Endothelial cell of umbilical vein (primary cell): ENCODE measurements at regions not wholly inside any gene's neighbourhood (a gene's known extent, or its start where the extent isn't known, plus 50 kb on each side); places are given as distances from the start of the nearest gene placed in this dataset.

Experiments
- BruUV-seq: library from RNA; stranded (reverse); fragments of 400-500 nt; replicated peaks from 2 replicates; lab custom pipeline; 2021; lab: Mats Ljungman, UMichigan
- CTCF ChIA-PET: fragments of 300-600, 350-600 bp; sonication (Branson Sonifier 250); formaldehyde crosslinking; loops from one replicate; lab custom pipeline; 2021; ENCODE audit warnings: antibody characterized with exemption, inconsistent platforms; lab: Charles Lee
- POLR2A ChIA-PET: fragments of 300-600, 350-600 bp; sonication (Branson Sonifier 250); formaldehyde crosslinking; loops from one replicate; lab custom pipeline; 2021; ENCODE audit warnings: antibody characterized with exemption, inconsistent platforms; lab: Charles Lee
- DNase-seq: peaks from one replicate; pipeline ENCODE4 v3.0.0-alpha.2; 2011; ENCODE audit warnings: low read depth, low spot score
- FAIRE-seq: peaks from 2 replicates; lab custom pipeline; 2011; peaks lifted over from hg19 to GRCh38; lab: Jason Lieb, UNC
- H2AFZ ChIP-seq: 2 replicates; pipeline ENCODE4 v1.6.0; 2012; ENCODE audit warnings: low read depth, low read length, control low read depth, inconsistent platforms
- H3K27ac ChIP-seq: 2 replicates; pipeline ENCODE4 v1.5.1; 2011; ENCODE audit warnings: low read depth, mild to moderate bottlenecking, control low read depth, low read length, moderate library complexity; ENCODE audit not compliant: insufficient read depth
- H3K27me3 ChIP-seq, 2 experiments: 2 replicates each; pipeline versions ENCODE4 v1.6.0 to v1.6.1; 2011; ENCODE audit warnings: low read length in 2 of 2, mixed read lengths in 1 of 2; ENCODE audit not compliant: control insufficient read depth in 2 of 2, insufficient read depth in 2 of 2
- H3K36me3 ChIP-seq, 2 experiments: 2 replicates in 1 of 2; 3 replicates in 1 of 2; pipeline ENCODE4 v1.5.1; 2011; ENCODE audit warnings: low read length in 2 of 2, mild to moderate bottlenecking in 1 of 2, moderate library complexity in 1 of 2; ENCODE audit not compliant: control insufficient read depth in 2 of 2, insufficient read depth in 2 of 2; ENCODE audit errors: extremely low read depth in 1 of 2
- H3K4me1 ChIP-seq: 3 replicates; pipeline ENCODE4 v1.5.1; 2011; ENCODE audit warnings: mild to moderate bottlenecking, low read length; ENCODE audit not compliant: control insufficient read depth, insufficient read depth; ENCODE audit errors: extremely low read depth
- H3K4me2 ChIP-seq: 2 replicates; pipeline ENCODE4 v1.6.1; 2011; ENCODE audit warnings: low read length, control low read depth, mixed read lengths; ENCODE audit not compliant: insufficient read depth
- H3K4me3 ChIP-seq, 3 experiments: fragments of 200-600 bp in 1 of 3; sonication (generic), shearing (Covaris generic) in 1 of 3; replicated peaks in 1 of 3; 2 replicates each; pipeline ENCODE4 v1.5.1; 2011 to 2016; ENCODE audit warnings: control low read depth in 3 of 3, low read length in 3 of 3, mild to moderate bottlenecking in 2 of 3, inconsistent platforms in 1 of 3, low read depth in 1 of 3, moderate library complexity in 1 of 3; ENCODE audit not compliant: insufficient read depth in 1 of 3
- H3K79me2 ChIP-seq: 2 replicates; pipeline ENCODE4 v1.6.0; 2012; ENCODE audit warnings: low read length, inconsistent platforms; ENCODE audit not compliant: control insufficient read depth, insufficient read depth
- H3K9ac ChIP-seq: replicated peaks from 2 replicates; pipeline ENCODE3; 2011; ENCODE audit warnings: low read length, control low read depth; ENCODE audit not compliant: insufficient read depth; ENCODE audit errors: extremely low read depth
- H3K9me1 ChIP-seq: replicated peaks from 3 replicates; pipeline ENCODE4 v1.6.0; 2011; ENCODE audit warnings: mild to moderate bottlenecking, low read length; ENCODE audit not compliant: control insufficient read depth, insufficient read depth; ENCODE audit errors: extremely low read depth
- H3K9me3 ChIP-seq: replicated peaks from 2 replicates; pipeline ENCODE4 v1.5.1; 2012; ENCODE audit warnings: low read length, inconsistent platforms; ENCODE audit not compliant: control insufficient read depth, insufficient read depth
- H4K20me1 ChIP-seq: replicated peaks from 2 replicates; pipeline ENCODE3; 2011; ENCODE audit warnings: mild to moderate bottlenecking, low read length; ENCODE audit not compliant: control insufficient read depth, insufficient read depth; ENCODE audit errors: extremely low read depth
- EZH2 ChIP-seq: IDR thresholded peaks from 2 replicates; pipeline ENCODE4 v1.6.1; 2012; ENCODE audit warnings: borderline replicate concordance, low read depth, mild to moderate bottlenecking, moderate library complexity, low read length, inconsistent platforms; ENCODE audit not compliant: severe bottlenecking
- FOS ChIP-seq: IDR thresholded peaks from 2 replicates; pipeline ENCODE4 v1.6.1; 2011; ENCODE audit warnings: mild to moderate bottlenecking, low read length, moderate library complexity, borderline replicate concordance; ENCODE audit not compliant: insufficient read depth
- GATA2 ChIP-seq: IDR thresholded peaks from 2 replicates; pipeline ENCODE4 v1.7.0; 2011; ENCODE audit warnings: low read depth, mild to moderate bottlenecking, moderate library complexity, mixed read lengths, low read length; ENCODE audit not compliant: insufficient read length, insufficient read depth
- JUN ChIP-seq: IDR thresholded peaks from 2 replicates; pipeline ENCODE4 v1.6.1; 2011; ENCODE audit warnings: borderline replicate concordance, low read depth; ENCODE audit not compliant: insufficient read length, insufficient read depth
- MYC ChIP-seq: IDR thresholded peaks from one replicate; pipeline ENCODE4 v1.6.1; 2011; ENCODE audit warnings: mild to moderate bottlenecking, low read depth, low read length
- POLR2A ChIP-seq: IDR thresholded peaks from 2 replicates; pipeline ENCODE4 v1.6.1; 2012; ENCODE audit warnings: low read depth, mild to moderate bottlenecking, control low read depth, low read length
- POLR2AphosphoS5 ChIP-seq: IDR thresholded peaks from 2 replicates; pipeline ENCODE4 v1.6.1; 2012; ENCODE audit warnings: low read depth, mild to moderate bottlenecking, control low read depth, low read length, moderate library complexity; ENCODE audit not compliant: insufficient read depth
- dilution Hi-C: fragments of 300-500 bp; cut with MboI; formaldehyde crosslinking; loops from one replicate; pipeline ENCODE4 v1.15.0; 2019; ENCODE audit warnings: low sequenced_read_pairs; ENCODE audit not compliant: extremely low pct_ligation_motif_present
- intact Hi-C: fragments of 100-400 bp; cut with micrococcal nuclease; formaldehyde crosslinking; loops from one replicate; pipeline ENCODE4 v1.10.0; 2022
- TF ChIP-seq, protein P1 (sequence below): IDR thresholded peaks from 2 replicates; pipeline ENCODE4 v1.6.1; 2011; ENCODE audit not compliant: insufficient read depth, insufficient read length
- TF ChIP-seq, protein P2 (sequence below), 2 donors: IDR thresholded peaks; 1 replicate in 1 of 2; 2 replicates in 1 of 2; pipeline ENCODE4 v1.5.1; 2011; ENCODE audit warnings: low read length in 2 of 2, mild to moderate bottlenecking in 2 of 2, moderate library complexity in 2 of 2, control low read depth in 1 of 2, inconsistent platforms in 1 of 2, low read depth in 1 of 2; ENCODE audit not compliant: insufficient read depth in 1 of 2; ENCODE audit errors: extremely low read depth in 1 of 2

DNA sequence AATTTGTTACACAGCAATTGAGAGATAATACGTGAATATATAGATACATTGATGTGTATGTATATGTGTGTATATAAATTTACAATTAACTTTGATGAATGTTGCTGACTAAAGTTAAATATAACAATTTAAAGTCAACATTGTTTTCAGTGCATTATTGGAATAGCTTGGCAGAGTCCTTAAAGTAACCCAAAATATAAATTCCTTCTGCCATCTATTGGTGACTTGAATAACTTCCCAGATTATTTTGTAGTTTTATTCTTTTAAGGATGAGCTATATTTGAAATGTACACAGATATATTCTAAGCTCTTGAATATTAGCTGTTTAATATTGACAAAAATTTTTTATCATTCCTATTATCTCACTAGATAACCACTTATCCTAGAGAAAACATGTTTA is 298.2 kb upstream of the FSTL5 start:
- Histone ChIP-seq H3K4me3 (no peak overlapping the region), H2AFZ (no peak overlapping the region), H3K9me3 (no peaks in the 10 kb centered on the region), H4K20me1 (no peaks in the 10 kb centered on the region), H3K79me2 (no peaks in the 10 kb centered on the region), H3K9me1 (no peaks in the 10 kb centered on the region), H3K36me3 (no peaks in the 10 kb centered on the region), H3K9ac (no peak overlapping the region), H3K4me1 (no peaks in the 10 kb centered on the region), H3K27me3 (no peaks in the 10 kb centered on the region), H3K4me2 (no peak overlapping the region), H3K27ac (no peak overlapping the region)
- POLR2A ChIA-PET, result no interaction called here
- CTCF ChIA-PET, result interaction anchor here (0.6 to 1.2 kb wide), 3 partner anchors 293 to 1208 kb away, joined by 3 to 7 read pairs (median 4); no protein-coding TSS in a partner anchor
- dilution Hi-C loops, result no loop called here
- no TSS peak for BruUV-seq
- no peak for FAIRE-seq
- TF ChIP-seq FOS (no peak), JUN (no peak), POLR2AphosphoS5 (no peak), GATA2 (no peak), POLR2A (no peak), EZH2 (no peak), MYC (no peak)
- TF ChIP-seq, protein P1, sequence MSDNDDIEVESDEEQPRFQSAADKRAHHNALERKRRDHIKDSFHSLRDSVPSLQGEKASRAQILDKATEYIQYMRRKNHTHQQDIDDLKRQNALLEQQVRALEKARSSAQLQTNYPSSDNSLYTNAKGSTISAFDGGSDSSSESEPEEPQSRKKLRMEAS, result no peak
- TF ChIP-seq, protein P2, sequence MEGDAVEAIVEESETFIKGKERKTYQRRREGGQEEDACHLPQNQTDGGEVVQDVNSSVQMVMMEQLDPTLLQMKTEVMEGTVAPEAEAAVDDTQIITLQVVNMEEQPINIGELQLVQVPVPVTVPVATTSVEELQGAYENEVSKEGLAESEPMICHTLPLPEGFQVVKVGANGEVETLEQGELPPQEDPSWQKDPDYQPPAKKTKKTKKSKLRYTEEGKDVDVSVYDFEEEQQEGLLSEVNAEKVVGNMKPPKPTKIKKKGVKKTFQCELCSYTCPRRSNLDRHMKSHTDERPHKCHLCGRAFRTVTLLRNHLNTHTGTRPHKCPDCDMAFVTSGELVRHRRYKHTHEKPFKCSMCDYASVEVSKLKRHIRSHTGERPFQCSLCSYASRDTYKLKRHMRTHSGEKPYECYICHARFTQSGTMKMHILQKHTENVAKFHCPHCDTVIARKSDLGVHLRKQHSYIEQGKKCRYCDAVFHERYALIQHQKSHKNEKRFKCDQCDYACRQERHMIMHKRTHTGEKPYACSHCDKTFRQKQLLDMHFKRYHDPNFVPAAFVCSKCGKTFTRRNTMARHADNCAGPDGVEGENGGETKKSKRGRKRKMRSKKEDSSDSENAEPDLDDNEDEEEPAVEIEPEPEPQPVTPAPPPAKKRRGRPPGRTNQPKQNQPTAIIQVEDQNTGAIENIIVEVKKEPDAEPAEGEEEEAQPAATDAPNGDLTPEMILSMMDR (IDR thresholded peaks at IDR 0.05; ENCODE audit: extremely low read depth in 1 of 2, insufficient read depth in 1 of 2, low read depth in 1 of 2, low read length in 2 of 2), result no peak
- intact Hi-C loops, result loop anchor here (10.0 kb wide), 1 partner anchor 1207 kb away; no protein-coding TSS in a partner anchor
- DNase-seq, result no peak
